GM12878 (cell line): ENCODE measurements at regions not wholly inside any gene's neighbourhood (a gene's known extent, or its start where the extent isn't known, plus 50 kb on each side); places are given as distances from the start of the nearest gene placed in this dataset.

Experiments
- CEBPB ChIP-seq, 2 experiments: fragments of 150-350 bp in 1 of 2; IDR thresholded peaks; 2 replicates each; pipeline ENCODE4 v1.6.1; 2012 to 2014; ENCODE audit warnings: low read depth in 2 of 2, low read length in 2 of 2, borderline replicate concordance in 1 of 2, inconsistent platforms in 1 of 2
- CTCF ChIP-seq, 3 experiments: IDR thresholded peaks in 2 of 3; conservative IDR thresholded peaks in 1 of 3; 2 replicates each; pipeline ENCODE4 v1.5.1; 2011; ENCODE audit warnings: low read depth in 3 of 3, low read length in 3 of 3, mild to moderate bottlenecking in 3 of 3, control low read depth in 2 of 3, moderate library complexity in 2 of 3, inconsistent platforms in 1 of 3, mixed read lengths in 1 of 3; ENCODE audit not compliant: control insufficient read depth in 2 of 3, insufficient read depth in 1 of 3; ENCODE audit errors: extremely low read depth in 1 of 3
- ESRRA ChIP-seq: IDR thresholded peaks from 2 replicates; pipeline ENCODE4 v1.6.1; 2012; ENCODE audit warnings: mild to moderate bottlenecking, low read length, improper control_type of control experiment
- ETV6 ChIP-seq, 2 experiments: fragments of 450-650 bp in 1 of 2; IDR thresholded peaks in 1 of 2; conservative IDR thresholded peaks in 1 of 2; 2 replicates each; pipeline ENCODE4 v1.6.1; 2014; ENCODE audit warnings: antibody characterized with exemption in 1 of 2, borderline replicate concordance in 1 of 2, low read depth in 1 of 2, mild to moderate bottlenecking in 1 of 2, moderate library complexity in 1 of 2
- FOXK2 ChIP-seq: fragments of 450-650 bp; IDR thresholded peaks from 2 replicates; pipeline ENCODE4 v1.6.1; 2017; ENCODE audit warnings: mild to moderate bottlenecking, moderate library complexity
- HDAC2 ChIP-seq: fragments of 200-600 bp; sonication (generic); IDR thresholded peaks from 2 replicates; pipeline ENCODE4 v1.6.1; 2017
- RAD21 ChIP-seq: IDR thresholded peaks from 2 replicates; pipeline ENCODE4 v1.6.1; 2011; ENCODE audit warnings: mild to moderate bottlenecking, low read depth, low read length, moderate library complexity; ENCODE audit not compliant: insufficient read depth
- SPI1 ChIP-seq: IDR thresholded peaks from 2 replicates; pipeline ENCODE4 v1.6.1; 2011; ENCODE audit warnings: low read depth, mild to moderate bottlenecking, low read length, moderate library complexity, borderline replicate concordance; ENCODE audit not compliant: insufficient read depth
- ZBTB33 ChIP-seq: fragments of 450-650 bp; IDR thresholded peaks from 2 replicates; pipeline ENCODE4 v1.6.1; 2017; ENCODE audit warnings: mild to moderate bottlenecking
- TF ChIP-seq, protein P1 (sequence below): fragments of 450-650 bp; IDR thresholded peaks from 2 replicates; pipeline ENCODE4 v1.6.1; 2014; ENCODE audit warnings: mild to moderate bottlenecking
- TF ChIP-seq, protein P2 (sequence below): IDR thresholded peaks from 2 replicates; pipeline ENCODE4 v1.6.1; 2012; ENCODE audit warnings: low read length, inconsistent platforms
- TF ChIP-seq, protein P3 (sequence below): fragments of 450-650 bp; IDR thresholded peaks from 2 replicates; pipeline ENCODE4 v1.6.1; 2016; ENCODE audit warnings: mild to moderate bottlenecking

DNA sequence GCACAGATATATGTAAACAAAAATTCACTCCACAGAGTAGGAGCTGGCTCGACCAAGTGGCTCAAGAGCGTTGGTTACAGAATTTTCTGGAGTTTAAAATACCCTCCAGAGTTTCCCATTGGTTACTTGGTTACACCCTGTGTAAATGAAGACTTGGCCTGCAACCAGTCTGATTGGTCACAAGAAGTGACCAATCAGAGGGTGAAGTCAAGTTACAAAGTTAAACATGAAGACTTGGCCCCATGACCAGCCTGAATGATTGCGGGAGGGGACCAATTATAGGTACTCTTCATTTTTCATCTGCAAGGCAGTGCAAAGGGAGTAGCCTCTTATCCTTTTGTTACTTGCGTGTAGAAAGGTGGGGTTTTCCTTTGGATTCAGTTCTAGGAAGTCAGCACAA is 121.3 kb upstream of the SALL1 start:
- TF ChIP-seq SPI1 (no peak), CTCF (IDR thresholded peaks at IDR 0.05 in 2 of 3, conservative IDR thresholded peaks at IDR 0.05 in 1 of 3; ENCODE audit: control insufficient read depth in 2 of 3, extremely low read depth in 1 of 3, insufficient read depth in 1 of 3, low read depth in 3 of 3, low read length in 3 of 3) (no peak), FOXK2 (no peak), CEBPB (IDR thresholded peaks at IDR 0.05; ENCODE audit: borderline replicate concordance in 1 of 2, low read depth in 2 of 2, low read length in 2 of 2) (no peak), ZBTB33 (no peak), ETV6 (conservative IDR thresholded peaks at IDR 0.05 in 1 of 2, IDR thresholded peaks at IDR 0.05 in 1 of 2; ENCODE audit: borderline replicate concordance in 1 of 2, low read depth in 1 of 2) (no peak), ESRRA (no peak), HDAC2 (no peak), RAD21 (no peak)
- TF ChIP-seq, protein P1, sequence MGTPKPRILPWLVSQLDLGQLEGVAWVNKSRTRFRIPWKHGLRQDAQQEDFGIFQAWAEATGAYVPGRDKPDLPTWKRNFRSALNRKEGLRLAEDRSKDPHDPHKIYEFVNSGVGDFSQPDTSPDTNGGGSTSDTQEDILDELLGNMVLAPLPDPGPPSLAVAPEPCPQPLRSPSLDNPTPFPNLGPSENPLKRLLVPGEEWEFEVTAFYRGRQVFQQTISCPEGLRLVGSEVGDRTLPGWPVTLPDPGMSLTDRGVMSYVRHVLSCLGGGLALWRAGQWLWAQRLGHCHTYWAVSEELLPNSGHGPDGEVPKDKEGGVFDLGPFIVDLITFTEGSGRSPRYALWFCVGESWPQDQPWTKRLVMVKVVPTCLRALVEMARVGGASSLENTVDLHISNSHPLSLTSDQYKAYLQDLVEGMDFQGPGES, result no peak
- TF ChIP-seq, protein P2, sequence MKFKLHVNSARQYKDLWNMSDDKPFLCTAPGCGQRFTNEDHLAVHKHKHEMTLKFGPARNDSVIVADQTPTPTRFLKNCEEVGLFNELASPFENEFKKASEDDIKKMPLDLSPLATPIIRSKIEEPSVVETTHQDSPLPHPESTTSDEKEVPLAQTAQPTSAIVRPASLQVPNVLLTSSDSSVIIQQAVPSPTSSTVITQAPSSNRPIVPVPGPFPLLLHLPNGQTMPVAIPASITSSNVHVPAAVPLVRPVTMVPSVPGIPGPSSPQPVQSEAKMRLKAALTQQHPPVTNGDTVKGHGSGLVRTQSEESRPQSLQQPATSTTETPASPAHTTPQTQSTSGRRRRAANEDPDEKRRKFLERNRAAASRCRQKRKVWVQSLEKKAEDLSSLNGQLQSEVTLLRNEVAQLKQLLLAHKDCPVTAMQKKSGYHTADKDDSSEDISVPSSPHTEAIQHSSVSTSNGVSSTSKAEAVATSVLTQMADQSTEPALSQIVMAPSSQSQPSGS, result no peak
- TF ChIP-seq, protein P3, sequence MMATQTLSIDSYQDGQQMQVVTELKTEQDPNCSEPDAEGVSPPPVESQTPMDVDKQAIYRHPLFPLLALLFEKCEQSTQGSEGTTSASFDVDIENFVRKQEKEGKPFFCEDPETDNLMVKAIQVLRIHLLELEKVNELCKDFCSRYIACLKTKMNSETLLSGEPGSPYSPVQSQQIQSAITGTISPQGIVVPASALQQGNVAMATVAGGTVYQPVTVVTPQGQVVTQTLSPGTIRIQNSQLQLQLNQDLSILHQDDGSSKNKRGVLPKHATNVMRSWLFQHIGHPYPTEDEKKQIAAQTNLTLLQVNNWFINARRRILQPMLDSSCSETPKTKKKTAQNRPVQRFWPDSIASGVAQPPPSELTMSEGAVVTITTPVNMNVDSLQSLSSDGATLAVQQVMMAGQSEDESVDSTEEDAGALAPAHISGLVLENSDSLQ, result no peak
